GM23338 (cell line): ENCODE measurements at regions not wholly inside any gene's neighbourhood (a gene's known extent, or its start where the extent isn't known, plus 50 kb on each side); places are given as distances from the start of the nearest gene placed in this dataset.

Experiments
- ATAC-seq: fragments of 200-7000 bp; cut with Tn5 transposase; 3 replicates; pipeline ENCODE4 v1.9.1; 2020
- DNase-seq: peaks from one replicate; pipeline ENCODE4 v3.0.0-alpha.2; 2015; ENCODE audit warnings: low spot score
- H2AFZ ChIP-seq: fragments of 200-600 bp; sonication (generic); 2 replicates; pipeline ENCODE4 v1.8.0; 2016; ENCODE audit warnings: antibody characterized with exemption, mild to moderate bottlenecking, moderate library complexity
- H3F3A ChIP-seq: fragments of 200-600 bp; sonication (generic); replicated peaks from 2 replicates; pipeline ENCODE4 v1.8.0; 2017; ENCODE audit warnings: antibody characterized with exemption, mixed run types, low read depth
- H3K27ac ChIP-seq: fragments of 200-600 bp; sonication (generic); 2 replicates; pipeline ENCODE4 v1.6.1; 2016; ENCODE audit warnings: low read depth
- H3K27me3 ChIP-seq: fragments of 200-600 bp; sonication (generic); 2 replicates; pipeline ENCODE4 v1.8.0; 2016; ENCODE audit warnings: mild to moderate bottlenecking, mixed run types, moderate library complexity; ENCODE audit not compliant: insufficient read depth
- H3K36me3 ChIP-seq: fragments of 200-600 bp; sonication (generic); 2 replicates; pipeline ENCODE4 v1.8.0; 2016; ENCODE audit warnings: mild to moderate bottlenecking; ENCODE audit not compliant: insufficient read depth
- H3K4me1 ChIP-seq: fragments of 200-600 bp; sonication (generic); 2 replicates; pipeline ENCODE4 v1.8.0; 2016; ENCODE audit warnings: mild to moderate bottlenecking, moderate library complexity; ENCODE audit not compliant: insufficient read depth
- H3K4me2 ChIP-seq: fragments of 200-600 bp; sonication (generic); 2 replicates; pipeline ENCODE4 v1.7.1; 2017; ENCODE audit warnings: mixed run types
- H3K4me3 ChIP-seq: fragments of 200-600 bp; sonication (generic); 2 replicates; pipeline ENCODE4 v1.6.1; 2016; ENCODE audit warnings: mixed run types
- H3K79me2 ChIP-seq: fragments of 200-600 bp; sonication (generic); replicated peaks from 2 replicates; pipeline ENCODE4 v1.8.0; 2017; ENCODE audit warnings: mild to moderate bottlenecking; ENCODE audit not compliant: insufficient read depth
- H3K9me2 ChIP-seq: fragments of 200-600 bp; sonication (generic); 2 replicates; pipeline ENCODE4 v1.8.0; 2017; ENCODE audit not compliant: insufficient read depth
- H4K20me1 ChIP-seq: fragments of 200-600 bp; sonication (generic); replicated peaks from 2 replicates; pipeline ENCODE4 v1.8.0; 2017; ENCODE audit warnings: mild to moderate bottlenecking; ENCODE audit not compliant: insufficient read depth
- H3K27ac Mint-ChIP-seq: 2 replicates; pipeline ENCODE4 v1.8.0; 2020; ENCODE audit warnings: inconsistent platforms, mild to moderate bottlenecking, moderate library complexity, mixed read lengths
- H3K27me3 Mint-ChIP-seq: 3 replicates; pipeline ENCODE4 v1.8.0; 2022; ENCODE audit warnings: low read depth, mild to moderate bottlenecking, moderate library complexity, mixed read lengths, inconsistent platforms; ENCODE audit not compliant: insufficient read depth, poor library complexity
- H3K36me3 Mint-ChIP-seq: 3 replicates; pipeline ENCODE4 v1.8.0; 2021; ENCODE audit warnings: low read depth, mild to moderate bottlenecking, inconsistent platforms, moderate library complexity, mixed read lengths
- H3K4me1 Mint-ChIP-seq: 3 replicates; pipeline ENCODE4 v1.8.0; 2020; ENCODE audit warnings: mild to moderate bottlenecking, inconsistent platforms, mixed read lengths
- H3K4me3 Mint-ChIP-seq: 3 replicates; pipeline ENCODE4 v1.8.0; 2021; ENCODE audit warnings: moderate library complexity, mild to moderate bottlenecking, inconsistent platforms, mixed read lengths
- H3K9me3 Mint-ChIP-seq: 3 replicates; pipeline ENCODE4 v1.8.0; 2020; ENCODE audit warnings: moderate library complexity, mild to moderate bottlenecking, inconsistent platforms, mixed read lengths
- CREB1 ChIP-seq: fragments of 250-450 bp; sonication (Bioruptor Pico); IDR thresholded peaks from 2 replicates; pipeline ENCODE4 v1.5.0; 2020; ENCODE audit warnings: low read depth, mild to moderate bottlenecking, moderate library complexity
- CTCF ChIP-seq, 2 experiments: fragments of 200-600 bp in 1 of 2; sonication (generic) in 1 of 2; conservative IDR thresholded peaks; 2 replicates each; pipeline versions ENCODE4 v1.5.1 to v1.6.1; 2016 to 2017; ENCODE audit warnings: antibody characterized with exemption in 2 of 2, low read depth in 2 of 2, mild to moderate bottlenecking in 2 of 2, moderate library complexity in 1 of 2
- EZH2 ChIP-seq: fragments of 200-600 bp; sonication (generic); IDR thresholded peaks from one replicate; pipeline ENCODE4 v1.8.0; 2017; ENCODE audit warnings: antibody characterized with exemption, mild to moderate bottlenecking, low read depth; ENCODE audit not compliant: unreplicated experiment
- EZH2phosphoT487 ChIP-seq: fragments of 200-600 bp; sonication (generic); IDR thresholded peaks from one replicate; pipeline ENCODE4 v1.8.1; 2018; ENCODE audit warnings: antibody characterized with exemption; ENCODE audit not compliant: unreplicated experiment
- REST ChIP-seq: IDR thresholded peaks from one replicate; pipeline ENCODE4 v1.6.1; 2018; ENCODE audit warnings: antibody characterized with exemption; ENCODE audit not compliant: unreplicated experiment
- STAT1 ChIP-seq: IDR thresholded peaks from one replicate; pipeline ENCODE4 v1.6.1; 2016; ENCODE audit warnings: antibody characterized with exemption; ENCODE audit not compliant: unreplicated experiment
- ZNF114 ChIP-seq: fragments of 250-450 bp; sonication (Bioruptor Pico); IDR thresholded peaks from 2 replicates; pipeline ENCODE4 v1.5.0; 2020; ENCODE audit warnings: mild to moderate bottlenecking, moderate library complexity
- ZNF462 ChIP-seq: fragments of 250-450 bp; sonication (Bioruptor Pico); IDR thresholded peaks from 2 replicates; pipeline ENCODE4 v1.5.0; 2020; ENCODE audit warnings: mild to moderate bottlenecking, moderate library complexity
- TF ChIP-seq, protein P1 (sequence below): IDR thresholded peaks from 2 replicates; pipeline ENCODE4 v1.6.1; 2016; ENCODE audit warnings: antibody characterized with exemption

GRCh38 chr6:102655823-102656222, 1262.3 kb downstream of the GRIK2 start (continued):
- TF ChIP-seq ZNF462 (CRISPR knock-in tag) = no peak
- TF ChIP-seq EZH2phosphoT487 = no peak
- no peak for TF ChIP-seq CTCF (conservative IDR thresholded peaks at IDR 0.05; ENCODE audit: low read depth in 2 of 2)
- no peak for TF ChIP-seq STAT1

DNA sequence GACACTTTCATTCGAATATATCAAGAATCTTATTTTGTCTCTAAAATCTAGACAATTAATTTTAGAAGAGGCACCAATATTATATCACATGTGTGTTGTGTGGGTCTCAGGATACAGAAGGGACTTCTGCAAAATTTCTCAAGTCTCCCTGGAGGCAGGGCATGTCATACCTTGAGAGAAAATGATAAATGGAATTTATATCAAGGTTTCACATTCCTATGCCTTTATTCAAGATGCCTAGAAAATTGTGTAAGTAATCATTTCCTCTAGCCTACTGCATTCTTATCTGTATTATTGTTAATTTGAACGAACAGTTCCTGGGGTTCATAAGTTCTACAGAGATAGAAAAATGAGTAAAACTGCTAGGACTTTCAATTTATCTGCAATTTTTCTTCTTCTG, 1247.9 kb downstream of the GRIK2 start:
- Histone ChIP-seq H3K27ac (no peak overlapping the region), H3K4me3 (no peak overlapping the region), H3K79me2 (no peaks in the 10 kb centered on the region), H2AFZ (no peak overlapping the region), H4K20me1 (no peaks in the 10 kb centered on the region), H3K27me3 (no peaks in the 10 kb centered on the region), H3F3A (no peaks in the 10 kb centered on the region), H3K9me2 (0 out of 2 replicates have a peak, but pooled peaks cover 3% of the 10 kb centered on the region), H3K4me2 (no peak overlapping the region), H3K36me3 (no peaks in the 10 kb centered on the region), H3K4me1 (no peaks in the 10 kb centered on the region)
- no peak for DNase-seq
- Mint-ChIP-seq H3K27ac (no peak overlapping the region), H3K36me3 (no peaks in the 10 kb centered on the region; the same call in 2 of the 3 replicates), H3K9me3 (no peaks in the 10 kb centered on the region), H3K27me3 (no peaks in the 10 kb centered on the region), H3K4me1 (no peaks in the 10 kb centered on the region), H3K4me3 (no peak overlapping the region)
- ATAC-seq = no peak
- TF ChIP-seq REST (no peak), EZH2 (no peak), ZNF114 (CRISPR knock-in tag) (no peak), CTCF (conservative IDR thresholded peaks at IDR 0.05; ENCODE audit: low read depth in 2 of 2) (no peak), STAT1 (no peak), CREB1 (CRISPR knock-in tag) (no peak)
- TF ChIP-seq, protein P1, sequence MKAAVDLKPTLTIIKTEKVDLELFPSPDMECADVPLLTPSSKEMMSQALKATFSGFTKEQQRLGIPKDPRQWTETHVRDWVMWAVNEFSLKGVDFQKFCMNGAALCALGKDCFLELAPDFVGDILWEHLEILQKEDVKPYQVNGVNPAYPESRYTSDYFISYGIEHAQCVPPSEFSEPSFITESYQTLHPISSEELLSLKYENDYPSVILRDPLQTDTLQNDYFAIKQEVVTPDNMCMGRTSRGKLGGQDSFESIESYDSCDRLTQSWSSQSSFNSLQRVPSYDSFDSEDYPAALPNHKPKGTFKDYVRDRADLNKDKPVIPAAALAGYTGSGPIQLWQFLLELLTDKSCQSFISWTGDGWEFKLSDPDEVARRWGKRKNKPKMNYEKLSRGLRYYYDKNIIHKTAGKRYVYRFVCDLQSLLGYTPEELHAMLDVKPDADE = no peak
